Natural killer cell (primary cell): ENCODE measurements at regions not wholly inside any gene's neighbourhood (a gene's known extent, or its start where the extent isn't known, plus 50 kb on each side); places are given as distances from the start of the nearest gene placed in this dataset.

Source experiments
- ATAC-seq, 3 donors: fragments of 150-1000 bp in 2 of 3; fragments of 200-7000 bp in 1 of 3; cut with Tn5 transposase; 1 replicate in 1 of 3; 2 replicates in 2 of 3; pipeline ENCODE4 v1.10.0; 2021; ENCODE audit warnings: mild to moderate bottlenecking in 2 of 3, moderate library complexity in 2 of 3
- DNase-seq, 2 donors: peaks; one replicate each; pipeline versions ENCODE4 v3.0.0 to v3.0.0-alpha.2; 2013 to 2021; ENCODE audit warnings: mixed read lengths in 1 of 2
- H3K27ac ChIP-seq: one replicate; pipeline ENCODE4 v1.5.1; 2013; ENCODE audit warnings: mild to moderate bottlenecking, low read length
- H3K27me3 ChIP-seq: one replicate; pipeline ENCODE4 v1.6.1; 2013; ENCODE audit warnings: low read length; ENCODE audit not compliant: control insufficient read depth, insufficient read depth
- H3K36me3 ChIP-seq: one replicate; pipeline ENCODE4 v1.6.1; 2013; ENCODE audit warnings: low read length; ENCODE audit not compliant: control insufficient read depth, insufficient read depth
- H3K4me1 ChIP-seq: one replicate; pipeline ENCODE4 v1.6.1; 2013; ENCODE audit warnings: low read length; ENCODE audit not compliant: control insufficient read depth, insufficient read depth
- H3K4me3 ChIP-seq: one replicate; pipeline ENCODE4 v1.5.1; 2013; ENCODE audit warnings: low read length
- H3K9me3 ChIP-seq: one replicate; pipeline ENCODE4 v1.6.1; 2013; ENCODE audit warnings: low read length; ENCODE audit not compliant: control insufficient read depth, insufficient read depth
- H3K27ac Mint-ChIP-seq, 2 donors: one replicate each; pipeline ENCODE4 v1.8.0; 2022; ENCODE audit warnings: mild to moderate bottlenecking in 2 of 2, mixed read lengths in 2 of 2, moderate library complexity in 1 of 2
- H3K27me3 Mint-ChIP-seq, 2 donors: one replicate each; pipeline ENCODE4 v1.8.0; 2022; ENCODE audit warnings: low read depth in 2 of 2, mixed read lengths in 2 of 2
- H3K36me3 Mint-ChIP-seq: one replicate; pipeline ENCODE4 v1.8.0; 2022; ENCODE audit warnings: mixed read lengths
- H3K4me1 Mint-ChIP-seq, 2 donors: one replicate each; pipeline ENCODE4 v1.8.0; 2022; ENCODE audit warnings: mixed read lengths in 2 of 2
- H3K4me3 Mint-ChIP-seq: one replicate; pipeline ENCODE4 v1.8.0; 2022; ENCODE audit warnings: mild to moderate bottlenecking, moderate library complexity, mixed read lengths
- H3K9me3 Mint-ChIP-seq, 2 donors: one replicate each; pipeline ENCODE4 v1.8.0; 2022; ENCODE audit warnings: mixed read lengths in 2 of 2
- CTCF ChIP-seq: fragments of 200-600 bp; IDR thresholded peaks from one replicate; pipeline ENCODE4 v1.8.0; 2022; ENCODE audit warnings: antibody characterized with exemption
- WGBS: methylation state at CpG from one replicate; pipeline ENCODE4 v1.1.7; 2013; ENCODE audit warnings: missing lambda C conversion rate; ENCODE audit not compliant: insufficient coverage; 5-methylcytosine and 5-hydroxymethylcytosine counted together
- intact Hi-C: fragments of 100-400 bp; cut with micrococcal nuclease; formaldehyde crosslinking; loops from one replicate; pipeline ENCODE4 v1.14.2; 2022

- Histone ChIP-seq H3K4me3 (no peak overlapping the region), H3K27ac (no peak overlapping the region), H3K9me3 (no peaks in the 10 kb centered on the region), H3K4me1 (no peaks in the 10 kb centered on the region), H3K36me3 (no peaks in the 10 kb centered on the region), H3K27me3 (no peaks in the 10 kb centered on the region)
- Mint-ChIP-seq H3K9me3 (peaks cover 3 to 4% of the 10 kb centered on the region in 2 donors), H3K36me3 (peaks cover 6% of the 10 kb centered on the region), H3K27me3 (no peaks in the 10 kb centered on the region), H3K4me3 (no peak overlapping the region), H3K4me1 (no peaks in the 10 kb centered on the region), H3K27ac (no peak overlapping the region)
- TF ChIP-seq CTCF = no peak
- ATAC-seq (no peak), DNase-seq (no peak)
- intact Hi-C loops = no loop called here
- 100% methylated on average over 1 of the region's 2 CpGs for WGBS
Measured at GRCh38 chr6:80465513-80465912, 359.0 kb downstream of the BCKDHB start.

DNA sequence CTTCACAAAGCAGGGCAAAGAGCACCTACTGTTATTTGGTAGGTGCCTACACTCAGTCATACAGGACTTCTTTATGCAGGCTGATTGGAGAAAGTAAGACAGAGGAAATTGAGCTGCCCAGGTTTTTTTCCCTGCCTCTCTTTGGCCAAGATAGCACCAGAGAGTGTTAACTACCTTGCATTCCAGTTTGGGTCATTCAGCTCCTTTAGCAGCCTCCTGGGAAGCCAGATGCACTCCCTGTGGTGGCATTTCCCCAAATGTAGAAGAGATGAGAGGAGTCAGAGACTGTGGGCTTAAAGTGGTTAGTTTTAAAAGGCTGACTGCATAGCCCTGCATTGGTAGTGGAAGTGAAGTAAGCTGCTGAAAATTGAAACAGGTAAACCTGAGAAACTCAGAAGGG, 358.4 kb downstream of the BCKDHB start:
- Mint-ChIP-seq H3K27me3 (no peaks in the 10 kb centered on the region), H3K4me1 (no peaks in the 10 kb centered on the region), H3K4me3 (no peak overlapping the region), H3K36me3 (peaks cover 6% of the 10 kb centered on the region), H3K27ac (no peak overlapping the region), H3K9me3 (peaks cover 3 to 4% of the 10 kb centered on the region in 2 donors)
- Histone ChIP-seq H3K9me3 (no peaks in the 10 kb centered on the region), H3K4me3 (no peak overlapping the region), H3K36me3 (no peaks in the 10 kb centered on the region), H3K4me1 (no peaks in the 10 kb centered on the region), H3K27me3 (no peaks in the 10 kb centered on the region), H3K27ac (no peak overlapping the region)
- TF ChIP-seq CTCF = no peak
- intact Hi-C loops = no loop called here
- no peak for ATAC-seq
- DNase-seq = no peak

DNA sequence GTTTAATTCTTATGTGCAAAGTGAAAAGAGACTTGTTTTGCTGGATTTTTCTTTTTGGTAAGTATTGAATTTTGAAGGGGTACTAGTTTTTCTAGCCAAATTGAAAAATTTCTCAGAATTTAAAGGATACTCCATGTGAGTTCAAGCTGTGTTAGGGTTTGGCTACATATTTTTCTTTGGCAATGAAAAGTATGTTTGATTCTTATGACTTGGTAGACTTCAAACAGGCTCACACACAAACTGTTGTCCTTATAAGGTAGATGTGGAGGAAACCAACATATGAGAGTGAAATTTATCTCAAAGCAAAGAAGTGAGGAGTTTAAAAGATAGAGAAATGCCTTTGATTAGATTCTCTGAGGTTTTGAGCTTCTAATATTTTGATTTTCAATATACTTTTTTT, 356.7 kb downstream of the BCKDHB start:
- TF ChIP-seq CTCF = no peak
- Histone ChIP-seq H3K9me3 (no peaks in the 10 kb centered on the region), H3K36me3 (no peaks in the 10 kb centered on the region), H3K27ac (no peak overlapping the region), H3K27me3 (no peaks in the 10 kb centered on the region), H3K4me1 (no peaks in the 10 kb centered on the region), H3K4me3 (no peak overlapping the region)
- Mint-ChIP-seq H3K9me3 (peaks cover 3 to 4% of the 10 kb centered on the region in 2 donors), H3K4me1 (peaks cover under 1 to 2% of the 10 kb centered on the region in 2 donors), H3K27me3 (no peaks in the 10 kb centered on the region), H3K36me3 (peaks cover 6% of the 10 kb centered on the region), H3K4me3 (no peak overlapping the region), H3K27ac (no peak overlapping the region)
- DNase-seq (no peak), ATAC-seq (no peak)
- intact Hi-C loops = no loop called here

- Histone ChIP-seq H3K4me1 (peaks cover 7% of the 10 kb centered on the region), H3K36me3 (no peaks in the 10 kb centered on the region), H3K27ac (no peak overlapping the region), H3K27me3 (no peaks in the 10 kb centered on the region), H3K4me3 (no peak overlapping the region), H3K9me3 (no peaks in the 10 kb centered on the region)
- Mint-ChIP-seq H3K9me3 (peaks cover 3 to 4% of the 10 kb centered on the region in 2 donors), H3K27me3 (no peaks in the 10 kb centered on the region), H3K36me3 (peaks cover 6% of the 10 kb centered on the region), H3K4me3 (no peak overlapping the region), H3K4me1 (peaks cover 24% of the 10 kb centered on the region in 2 donors), H3K27ac (no peak overlapping the region)
- intact Hi-C loops = no loop called here
- no peak for DNase-seq
- no peak for TF ChIP-seq CTCF
- ATAC-seq = no peak
- no CpG with 5 or more reads among the region's 1 CpG for WGBS
Measured at GRCh38 chr6:80460257-80460865, 353.9 kb downstream of the BCKDHB start.
